HepG2 (cell line): ENCODE measurements at regions not wholly inside any gene's neighbourhood (a gene's known extent, or its start where the extent isn't known, plus 50 kb on each side); places are given as distances from the start of the nearest gene placed in this dataset.

ENCODE experiments used
- ATAC-seq: fragments of 200-7000 bp; cut with Tn5 transposase; 3 replicates; pipeline ENCODE4 v1.9.1; 2020; ENCODE audit warnings: mild to moderate bottlenecking, moderate library complexity
- BruUV-seq: library from RNA; stranded (reverse); fragments of 400-500 nt; replicated peaks from 2 replicates; lab custom pipeline; 2021; lab: Mats Ljungman, UMichigan
- CTCF ChIA-PET: fragments of 300-600 bp; formaldehyde crosslinking; extraction: SDS; loops from one replicate; lab custom pipeline; 2021; ENCODE audit warnings: low total read pairs, inconsistent platforms, low intra/inter-chr PET ratio; lab: Yijun Ruan, JAX
- POLR2A ChIA-PET: fragments of 350-600 bp; sonication (Branson Sonifier 250); formaldehyde crosslinking; loops from one replicate; lab custom pipeline; 2020; ENCODE audit warnings: antibody characterized with exemption, inconsistent platforms; lab: Yijun Ruan, JAX
- DNase-seq: peaks from one replicate; pipeline ENCODE4 v3.0.0-alpha.2; 2015; ENCODE audit warnings: low spot score
- FAIRE-seq: peaks from 3 replicates; lab custom pipeline; 2011; peaks lifted over from hg19 to GRCh38; lab: Jason Lieb, UNC
- H2AFZ ChIP-seq: one replicate; pipeline ENCODE4 v1.6.1; 2011; ENCODE audit warnings: low read length, inconsistent platforms
- H3K27ac ChIP-seq: fragments of 300-600 bp; 3 replicates; pipeline ENCODE4 v1.8.0; 2011; ENCODE audit warnings: mixed run types, mild to moderate bottlenecking, mixed read lengths, low read length, inconsistent platforms; ENCODE audit not compliant: insufficient read depth; ENCODE audit errors: extremely low read length
- H3K27me3 ChIP-seq, 2 experiments: fragments of 200-600 bp in 1 of 2; 2 replicates in 1 of 2; 3 replicates in 1 of 2; pipeline versions ENCODE4 v1.6.0 to v1.8.0; 2011; ENCODE audit warnings: low read length in 2 of 2, mild to moderate bottlenecking in 2 of 2, moderate library complexity in 2 of 2, inconsistent platforms in 1 of 2; ENCODE audit not compliant: insufficient read depth in 2 of 2, control insufficient read depth in 1 of 2
- H3K36me3 ChIP-seq, 2 experiments: fragments of 200-600 bp in 1 of 2; replicated peaks in 1 of 2; 2 replicates in 1 of 2; 3 replicates in 1 of 2; pipeline versions ENCODE4 v1.5.1 to v1.8.0; 2011; ENCODE audit warnings: low read length in 2 of 2, inconsistent platforms in 1 of 2; ENCODE audit not compliant: insufficient read depth in 2 of 2, control insufficient read depth in 1 of 2
- H3K4me1 ChIP-seq: 2 replicates; pipeline ENCODE4 v1.5.1; 2012; ENCODE audit warnings: low read length, inconsistent platforms; ENCODE audit not compliant: insufficient read depth
- H3K4me2 ChIP-seq: 2 replicates; pipeline ENCODE4 v1.6.0; 2011; ENCODE audit warnings: low read depth, low read length, inconsistent platforms
- H3K4me3 ChIP-seq, 3 experiments: fragments of 200-600 bp in 1 of 3; sonication (generic), shearing (Covaris generic) in 1 of 3; replicated peaks in 1 of 3; 2 replicates each; pipeline ENCODE4 v1.5.1; 2011 to 2016; ENCODE audit warnings: low read length in 3 of 3, inconsistent platforms in 2 of 3, low read depth in 2 of 3, mild to moderate bottlenecking in 2 of 3, control low read depth in 1 of 3, mixed read lengths in 1 of 3; ENCODE audit not compliant: insufficient read depth in 1 of 3
- H3K79me2 ChIP-seq: one replicate; pipeline ENCODE4 v1.6.1; 2011; ENCODE audit warnings: low read length, inconsistent platforms; ENCODE audit not compliant: insufficient read depth
- H3K9ac ChIP-seq: 2 replicates; pipeline ENCODE4 v1.6.0; 2011; ENCODE audit warnings: mild to moderate bottlenecking, low read depth, low read length, inconsistent platforms; ENCODE audit not compliant: insufficient read depth
- H3K9me3 ChIP-seq: 2 replicates; pipeline ENCODE4 v1.5.1; 2012; ENCODE audit warnings: mild to moderate bottlenecking, low read length
- H4K20me1 ChIP-seq: 2 replicates; pipeline ENCODE4 v1.6.0; 2011; ENCODE audit warnings: inconsistent platforms, mild to moderate bottlenecking, low read length, moderate library complexity; ENCODE audit not compliant: insufficient read depth
- BRD4 ChIP-seq: sonication (generic); formaldehyde crosslinking; IDR thresholded peaks from 2 replicates; pipeline ENCODE4 v1.4.0; 2020; ENCODE audit warnings: missing genetic modification reagents
- DMTF1 ChIP-seq: sonication (generic); formaldehyde crosslinking; IDR thresholded peaks from 2 replicates; pipeline ENCODE4 v1.4.0; 2020; ENCODE audit warnings: mild to moderate bottlenecking, missing genetic modification reagents
- FOXP1 ChIP-seq, 2 experiments: fragments of 450-650 bp in 1 of 2; IDR thresholded peaks; 2 replicates each; pipeline ENCODE4 v1.6.1; 2017 to 2018; ENCODE audit warnings: antibody characterized with exemption in 1 of 2
- HNF4G ChIP-seq, 2 experiments: sonication (generic) in 1 of 2; formaldehyde crosslinking in 1 of 2; IDR thresholded peaks; 2 replicates each; pipeline versions ENCODE4 v1.4.0 to v1.6.1; 2011 to 2020; ENCODE audit warnings: borderline replicate concordance in 2 of 2, low read depth in 2 of 2, mild to moderate bottlenecking in 2 of 2, low read length in 1 of 2, missing genetic modification reagents in 1 of 2, moderate library complexity in 1 of 2
- MAFK ChIP-seq, 2 experiments: IDR thresholded peaks in 1 of 2; conservative IDR thresholded peaks in 1 of 2; 2 replicates each; pipeline ENCODE4 v1.6.1; 2011; ENCODE audit warnings: improper control_type of control experiment in 2 of 2, low read length in 2 of 2
- SOX13 ChIP-seq, 3 experiments: fragments of 450-650 bp in 1 of 3; sonication (generic) in 1 of 3; formaldehyde crosslinking in 1 of 3; IDR thresholded peaks in 2 of 3; conservative IDR thresholded peaks in 1 of 3; 2 replicates each; pipeline versions ENCODE4 v1.5.0 to v1.6.1; 2016 to 2020; ENCODE audit warnings: antibody characterized with exemption in 1 of 3, mild to moderate bottlenecking in 1 of 3, missing compliant biosample characterization in 1 of 3, missing genetic modification reagents in 1 of 3, moderate library complexity in 1 of 3
- ZBTB7B ChIP-seq: sonication (generic); formaldehyde crosslinking; IDR thresholded peaks from 2 replicates; pipeline ENCODE4 v1.4.0; 2020; ENCODE audit warnings: missing genetic modification reagents
- ZMYM2 ChIP-seq: sonication (generic); formaldehyde crosslinking; IDR thresholded peaks from 2 replicates; pipeline ENCODE4 v1.8.0; 2022; ENCODE audit warnings: mild to moderate bottlenecking, missing genetic modification reagents
- ZNF124 ChIP-seq: sonication (generic); formaldehyde crosslinking; IDR thresholded peaks from 2 replicates; pipeline ENCODE4 v1.4.0; 2020; ENCODE audit warnings: missing genetic modification reagents
- ZNF317 ChIP-seq: sonication (generic); formaldehyde crosslinking; IDR thresholded peaks from 2 replicates; pipeline ENCODE4 v1.5.0; 2020; ENCODE audit warnings: mild to moderate bottlenecking, missing genetic modification reagents
- ZNF451 ChIP-seq: sonication (generic); formaldehyde crosslinking; IDR thresholded peaks from 2 replicates; pipeline ENCODE4 v1.5.0; 2020; ENCODE audit warnings: mild to moderate bottlenecking, missing genetic modification reagents
- ZNF674 ChIP-seq: sonication (generic); formaldehyde crosslinking; IDR thresholded peaks from 2 replicates; pipeline ENCODE4 v1.5.0; 2020; ENCODE audit warnings: low read depth, mild to moderate bottlenecking, missing genetic modification reagents
- ZNF75D ChIP-seq: sonication (generic); formaldehyde crosslinking; IDR thresholded peaks from 2 replicates; pipeline ENCODE4 v1.8.1; 2023; ENCODE audit warnings: missing genetic modification reagents, mild to moderate bottlenecking, borderline replicate concordance
- ZNF773 ChIP-seq: sonication (generic); formaldehyde crosslinking; IDR thresholded peaks from 2 replicates; pipeline ENCODE4 v1.4.0; 2020; ENCODE audit warnings: missing genetic modification reagents, borderline replicate concordance
- WGBS: methylation state at CpG from one replicate; pipeline ENCODE4 v1.1.6; 2017; ENCODE audit warnings: low lambda C conversion rate; 5-methylcytosine and 5-hydroxymethylcytosine counted together
- in situ Hi-C: cut with HindIII; loops from 2 replicates; pipeline ENCODE4 v1.10.0; 2017; ENCODE audit warnings: low pct_unique_long_range_greater_than_20kb; ENCODE audit not compliant: extremely low pct_ligation_motif_present
- intact Hi-C: fragments of 100-400 bp; cut with micrococcal nuclease; formaldehyde crosslinking; loops from one replicate; pipeline ENCODE4 v1.10.0; 2022; ENCODE audit not compliant: unreplicated experiment
- TF ChIP-seq, protein P1 (sequence below): sonication (generic); formaldehyde crosslinking; IDR thresholded peaks from 2 replicates; pipeline ENCODE4 v1.9.0; 2021; ENCODE audit warnings: missing genetic modification reagents, borderline replicate concordance

- POLR2A ChIA-PET: no interaction called here
- TF ChIP-seq ZNF75D (CRISPR knock-in tag) (no peak), ZNF124 (CRISPR knock-in tag) (no peak), DMTF1 (no peak), BRD4 (CRISPR knock-in tag) (no peak), MAFK (conservative IDR thresholded peaks at IDR 0.05 in 1 of 2, IDR thresholded peaks at IDR 0.05 in 1 of 2; ENCODE audit: low read length in 2 of 2) (no peak), ZNF451 (CRISPR knock-in tag) (no peak), FOXP1 (IDR thresholded peaks at IDR 0.05) (no peak), FOXP1 (CRISPR knock-in tag; IDR thresholded peaks at IDR 0.05) (no peak), HNF4G (IDR thresholded peaks at IDR 0.05; ENCODE audit: borderline replicate concordance, low read depth, low read length) (no peak), HNF4G (CRISPR knock-in tag; IDR thresholded peaks at IDR 0.05; ENCODE audit: borderline replicate concordance, low read depth) (no peak), ZMYM2 (CRISPR knock-in tag) (no peak), SOX13 (IDR thresholded peaks at IDR 0.05) (no peak), SOX13 (CRISPR knock-in tag; conservative IDR thresholded peaks at IDR 0.05 in 1 of 2, IDR thresholded peaks at IDR 0.05 in 1 of 2) (no peak), ZNF317 (CRISPR knock-in tag) (no peak), ZBTB7B (CRISPR knock-in tag) (no peak), ZNF773 (no peak), ZNF674 (CRISPR knock-in tag) (no peak)
- TF ChIP-seq, protein P1, sequence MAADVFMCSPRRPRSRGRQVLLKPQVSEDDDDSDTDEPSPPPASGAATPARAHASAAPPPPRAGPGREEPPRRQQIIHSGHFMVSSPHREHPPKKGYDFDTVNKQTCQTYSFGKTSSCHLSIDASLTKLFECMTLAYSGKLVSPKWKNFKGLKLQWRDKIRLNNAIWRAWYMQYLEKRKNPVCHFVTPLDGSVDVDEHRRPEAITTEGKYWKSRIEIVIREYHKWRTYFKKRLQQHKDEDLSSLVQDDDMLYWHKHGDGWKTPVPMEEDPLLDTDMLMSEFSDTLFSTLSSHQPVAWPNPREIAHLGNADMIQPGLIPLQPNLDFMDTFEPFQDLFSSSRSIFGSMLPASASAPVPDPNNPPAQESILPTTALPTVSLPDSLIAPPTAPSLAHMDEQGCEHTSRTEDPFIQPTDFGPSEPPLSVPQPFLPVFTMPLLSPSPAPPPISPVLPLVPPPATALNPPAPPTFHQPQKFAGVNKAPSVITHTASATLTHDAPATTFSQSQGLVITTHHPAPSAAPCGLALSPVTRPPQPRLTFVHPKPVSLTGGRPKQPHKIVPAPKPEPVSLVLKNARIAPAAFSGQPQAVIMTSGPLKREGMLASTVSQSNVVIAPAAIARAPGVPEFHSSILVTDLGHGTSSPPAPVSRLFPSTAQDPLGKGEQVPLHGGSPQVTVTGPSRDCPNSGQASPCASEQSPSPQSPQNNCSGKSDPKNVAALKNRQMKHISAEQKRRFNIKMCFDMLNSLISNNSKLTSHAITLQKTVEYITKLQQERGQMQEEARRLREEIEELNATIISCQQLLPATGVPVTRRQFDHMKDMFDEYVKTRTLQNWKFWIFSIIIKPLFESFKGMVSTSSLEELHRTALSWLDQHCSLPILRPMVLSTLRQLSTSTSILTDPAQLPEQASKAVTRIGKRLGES (CRISPR knock-in tag): no peak
- no peak overlapping the region for H3K9ac ChIP-seq
- H2AFZ ChIP-seq: no peak overlapping the region
- ATAC-seq (no peak), DNase-seq (no peak), FAIRE-seq (no peak)
- CTCF ChIA-PET: no interaction called here
- no TSS peak for BruUV-seq
- H3K36me3 ChIP-seq: no peaks in the 10 kb centered on the region
- H3K4me3 ChIP-seq: no peak overlapping the region
- intact Hi-C loops (no loop called here), in situ Hi-C loops (no loop called here)
- no peak overlapping the region for H3K27ac ChIP-seq
- peaks cover 0 to 27% of the 10 kb centered on the region in 2 experiments; a peak in 3 of 5 replicates for H3K27me3 ChIP-seq
- H4K20me1 ChIP-seq: no peaks in the 10 kb centered on the region
- no peaks in the 10 kb centered on the region for H3K79me2 ChIP-seq
- no peaks in the 10 kb centered on the region for H3K4me1 ChIP-seq
- no peaks in the 10 kb centered on the region for H3K9me3 ChIP-seq
- H3K4me2 ChIP-seq: no peak overlapping the region
- WGBS: 47% methylated on average over 6 of the region's 13 CpGs
Observed at GRCh38 chr5:174335682-174336364, 290.3 kb downstream of the NSG2 start.
